CD14-positive monocyte (primary cell): ENCODE measurements at regions not wholly inside any gene's neighbourhood (a gene's known extent, or its start where the extent isn't known, plus 50 kb on each side); places are given as distances from the start of the nearest gene placed in this dataset.
"Not testable (repeated sequence)": the region's sequence is repeated elsewhere in the genome, so short reads cannot be mapped to it uniquely, and the experiment has no call there.

Source experiments
- DNase-seq, 3 donors: peaks; one replicate each; pipeline ENCODE4 v3.0.0-alpha.2; 2011 to 2022
- H2AFZ ChIP-seq: 2 replicates; pipeline ENCODE4 v1.6.0; 2012; ENCODE audit warnings: mild to moderate bottlenecking, low read depth, low read length, inconsistent platforms; ENCODE audit not compliant: insufficient read depth, poor library complexity, severe bottlenecking
- H3K27ac ChIP-seq, 2 donors: 1 replicate in 1 of 2; 2 replicates in 1 of 2; pipeline ENCODE4 v1.5.1; 2012 to 2013; ENCODE audit warnings: low read length in 2 of 2, control low read depth in 1 of 2, inconsistent platforms in 1 of 2, low read depth in 1 of 2, mild to moderate bottlenecking in 1 of 2
- H3K27me3 ChIP-seq, 2 donors: one replicate each; pipeline versions ENCODE4 v1.6.0 to v1.6.1; 2011 to 2013; ENCODE audit warnings: low read length in 2 of 2; ENCODE audit not compliant: control insufficient read depth in 2 of 2, insufficient read depth in 2 of 2
- H3K36me3 ChIP-seq, 2 donors: replicated peaks in 1 of 2; 1 replicate in 1 of 2; 2 replicates in 1 of 2; pipeline versions ENCODE4 v1.5.1 to v1.6.1; 2012 to 2013; ENCODE audit warnings: low read length in 2 of 2, control low read depth in 1 of 2, inconsistent platforms in 1 of 2, mild to moderate bottlenecking in 1 of 2; ENCODE audit not compliant: insufficient read depth in 2 of 2, control insufficient read depth in 1 of 2
- H3K4me1 ChIP-seq, 2 donors: 1 replicate in 1 of 2; 2 replicates in 1 of 2; pipeline versions ENCODE4 v1.5.1 to v1.6.1; 2012 to 2013; ENCODE audit warnings: low read length in 2 of 2, control low read depth in 1 of 2, inconsistent platforms in 1 of 2, mild to moderate bottlenecking in 1 of 2, moderate library complexity in 1 of 2; ENCODE audit not compliant: insufficient read depth in 2 of 2, control insufficient read depth in 1 of 2
- H3K4me2 ChIP-seq: replicated peaks from 2 replicates; pipeline ENCODE3; 2012; ENCODE audit warnings: low read length, moderate library complexity, mild to moderate bottlenecking; ENCODE audit not compliant: poor library complexity, severe bottlenecking; ENCODE audit errors: extremely low read depth
- H3K4me3 ChIP-seq, 3 experiments: fragments of 200-600 bp in 1 of 3; sonication (generic) in 1 of 3; replicated peaks in 1 of 3; 1 replicate in 2 of 3; 2 replicates in 1 of 3; pipeline ENCODE4 v1.5.1; 2011 to 2013; ENCODE audit warnings: low read length in 3 of 3, mild to moderate bottlenecking in 3 of 3, control low read depth in 2 of 3, low read depth in 2 of 3, inconsistent platforms in 1 of 3, moderate library complexity in 1 of 3
- H3K79me2 ChIP-seq: 2 replicates; pipeline ENCODE4 v1.6.0; 2012; ENCODE audit warnings: mild to moderate bottlenecking, control low read depth, inconsistent platforms, low read length, moderate library complexity; ENCODE audit not compliant: insufficient read depth
- H3K9ac ChIP-seq: 2 replicates; pipeline ENCODE4 v1.6.0; 2017; ENCODE audit warnings: low read length, mild to moderate bottlenecking; ENCODE audit not compliant: insufficient read depth, poor library complexity, severe bottlenecking
- H3K9me3 ChIP-seq, 2 donors: replicated peaks in 1 of 2; 1 replicate in 1 of 2; 2 replicates in 1 of 2; pipeline versions ENCODE4 v1.5.1 to v1.6.1; 2012 to 2013; ENCODE audit warnings: low read length in 2 of 2, control low read depth in 1 of 2; ENCODE audit not compliant: control insufficient read depth in 1 of 2, insufficient read depth in 1 of 2
- H4K20me1 ChIP-seq: 2 replicates; pipeline ENCODE4 v1.6.0; 2012; ENCODE audit warnings: mild to moderate bottlenecking, low read length, control low read depth, moderate library complexity; ENCODE audit not compliant: insufficient read depth
- H3K27ac Mint-ChIP-seq, 7 donors: one replicate each; pipeline ENCODE4 v1.8.0; 2020; ENCODE audit warnings: mild to moderate bottlenecking in 7 of 7, mixed read lengths in 7 of 7, moderate library complexity in 6 of 7, inconsistent platforms in 2 of 7
- H3K27me3 Mint-ChIP-seq, 3 donors: one replicate each; pipeline ENCODE4 v1.8.0; 2021 to 2022; ENCODE audit warnings: low read depth in 3 of 3, mild to moderate bottlenecking in 3 of 3, mixed read lengths in 3 of 3, moderate library complexity in 3 of 3, inconsistent platforms in 1 of 3
- H3K36me3 Mint-ChIP-seq, 2 donors: one replicate each; pipeline ENCODE4 v1.8.0; 2020; ENCODE audit warnings: mixed read lengths in 2 of 2, inconsistent platforms in 1 of 2, mild to moderate bottlenecking in 1 of 2
- H3K4me1 Mint-ChIP-seq: one replicate; pipeline ENCODE4 v1.8.0; 2020; ENCODE audit warnings: mild to moderate bottlenecking, mixed read lengths
- H3K4me3 Mint-ChIP-seq, 2 donors: one replicate each; pipeline ENCODE4 v1.8.0; 2020; ENCODE audit warnings: mild to moderate bottlenecking in 2 of 2, mixed read lengths in 2 of 2, moderate library complexity in 1 of 2
- H3K9me3 Mint-ChIP-seq, 7 donors: one replicate each; pipeline ENCODE4 v1.8.0; 2020 to 2022; ENCODE audit warnings: mixed read lengths in 7 of 7, mild to moderate bottlenecking in 6 of 7, moderate library complexity in 6 of 7, inconsistent platforms in 2 of 7
- CTCF ChIP-seq: fragments of 200-600 bp; IDR thresholded peaks from one replicate; pipeline ENCODE4 v1.8.0; 2022; ENCODE audit warnings: antibody characterized with exemption, mild to moderate bottlenecking
- WGBS: methylation state at CpG from one replicate; pipeline ENCODE4 v1.1.5; 2013; ENCODE audit warnings: missing lambda C conversion rate; ENCODE audit not compliant: insufficient coverage; 5-methylcytosine and 5-hydroxymethylcytosine counted together
- intact Hi-C, 2 donors: fragments of 100-400 bp; cut with micrococcal nuclease; formaldehyde crosslinking; loops; one replicate each; pipeline versions ENCODE4 v1.15.0 to v1.15.1; 2023

- H3K27me3 Mint-ChIP-seq: no peaks in the 10 kb centered on the region
- no peaks in the 10 kb centered on the region for H3K27me3 ChIP-seq
- no peak for TF ChIP-seq CTCF
- H3K9ac ChIP-seq: no peak overlapping the region
- H3K9me3 ChIP-seq: no peaks in the 10 kb centered on the region
- no peak overlapping the region for H3K27ac ChIP-seq
- H3K27ac Mint-ChIP-seq: no peak overlapping the region
- no peak for DNase-seq
- H3K4me1 ChIP-seq: no peaks in the 10 kb centered on the region
- H3K4me1 Mint-ChIP-seq: no peaks in the 10 kb centered on the region
- H3K36me3 ChIP-seq: no peaks in the 10 kb centered on the region
- no peaks in the 10 kb centered on the region for H3K36me3 Mint-ChIP-seq
- H3K4me3 Mint-ChIP-seq: no peak overlapping the region
- peaks cover 0 to 6% (median 2%) of the 10 kb centered on the region in 7 donors for H3K9me3 Mint-ChIP-seq
- H4K20me1 ChIP-seq: no peaks in the 10 kb centered on the region
- H3K4me3 ChIP-seq: no peak overlapping the region
- H3K79me2 ChIP-seq: no peaks in the 10 kb centered on the region
- H2AFZ ChIP-seq: no peak overlapping the region
- H3K4me2 ChIP-seq: no peak overlapping the region
- intact Hi-C loops: no loop called here
Observed at GRCh38 chr6:140653972-140654371, 1279.5 kb upstream of the CITED2 start.

- Mint-ChIP-seq H3K4me1 (no peaks in the 10 kb centered on the region), H3K9me3 (peaks cover 0 to 7% (median 3%) of the 10 kb centered on the region in 7 donors), H3K27ac (no peak overlapping the region), H3K4me3 (no peak overlapping the region), H3K36me3 (no peaks in the 10 kb centered on the region), H3K27me3 (no peaks in the 10 kb centered on the region)
- H3K79me2 ChIP-seq: no peaks in the 10 kb centered on the region
- no peak overlapping the region for H3K9ac ChIP-seq
- H3K27me3 ChIP-seq: no peaks in the 10 kb centered on the region
- H3K4me3 ChIP-seq: no peak overlapping the region
- no peak overlapping the region for H3K27ac ChIP-seq
- H3K36me3 ChIP-seq: no peaks in the 10 kb centered on the region
- DNase-seq: no peak
- intact Hi-C loops: no loop called here
- H3K4me2 ChIP-seq: no peak overlapping the region
- no peak overlapping the region for H2AFZ ChIP-seq
- H3K4me1 ChIP-seq: no peaks in the 10 kb centered on the region
- H3K9me3 ChIP-seq: no peaks in the 10 kb centered on the region
- no peak for TF ChIP-seq CTCF
- no peaks in the 10 kb centered on the region for H4K20me1 ChIP-seq
Observed at GRCh38 chr6:140653506-140653905, 1279.1 kb upstream of the CITED2 start.

GRCh38 chr6:140649502-140649901 is 1275.1 kb upstream of the CITED2 start:
- H4K20me1 ChIP-seq, H3K9ac ChIP-seq, H3K4me1 ChIP-seq, H3K27ac Mint-ChIP-seq, H2AFZ ChIP-seq, H3K79me2 ChIP-seq, H3K4me3 Mint-ChIP-seq, H3K27me3 ChIP-seq, H3K4me3 ChIP-seq, DNase-seq, H3K27me3 Mint-ChIP-seq, H3K27ac ChIP-seq, H3K36me3 ChIP-seq, H3K36me3 Mint-ChIP-seq, H3K4me2 ChIP-seq, H3K4me1 Mint-ChIP-seq, intact Hi-C loops: not testable (repeated sequence)
- 100% methylated on average over 1 of the region's 3 CpGs for WGBS
- H3K9me3 Mint-ChIP-seq: peaks cover 9 to 21% (median 18%) of the 10 kb centered on the region in 7 donors
- peaks cover 10 to 17% of the 10 kb centered on the region in 2 donors for H3K9me3 ChIP-seq

GRCh38 chr6:140647322-140647721 is 1272.9 kb upstream of the CITED2 start:
- H3K4me2 ChIP-seq, H3K27ac ChIP-seq, H2AFZ ChIP-seq, H3K79me2 ChIP-seq, H3K36me3 Mint-ChIP-seq, H4K20me1 ChIP-seq, H3K4me1 ChIP-seq, H3K4me3 ChIP-seq, H3K4me1 Mint-ChIP-seq, H3K27me3 ChIP-seq, DNase-seq, H3K27ac Mint-ChIP-seq, H3K4me3 Mint-ChIP-seq, H3K9ac ChIP-seq, intact Hi-C loops, H3K36me3 ChIP-seq, H3K27me3 Mint-ChIP-seq: not testable (repeated sequence)
- H3K9me3 Mint-ChIP-seq: peaks cover 11 to 31% (median 24%) of the 10 kb centered on the region in 7 donors
- peaks cover 17 to 20% of the 10 kb centered on the region in 2 donors for H3K9me3 ChIP-seq
